ENCODE measurements at regions not wholly inside any gene's neighbourhood (a gene's known extent, or its start where the extent isn't known, plus 50 kb on each side); places are given as distances from the start of the nearest gene placed in this dataset.
"Not testable (repeated sequence)": the region's sequence is repeated elsewhere in the genome, so short reads cannot be mapped to it uniquely, and the experiment has no call there.

- Histone ChIP-seq H3K9ac (ENCODE audit: low read length) (no peak overlapping the region), H3K4me1 (ENCODE audit: low read length) (no peaks in the 10 kb centered on the region), H3F3A (ENCODE audit: insufficient read depth, low read length) (no peaks in the 10 kb centered on the region), H3K4me3 (ENCODE audit: low read length) (no peak overlapping the region), H3K9me3 (replicated peaks; ENCODE audit: insufficient read depth, low read length) (no peaks in the 10 kb centered on the region), H3K9me2 (replicated peaks; ENCODE audit: insufficient read depth, low read length) (no peaks in the 10 kb centered on the region), H3K27me3 (replicated peaks; ENCODE audit: insufficient read depth, low read length) (no peaks in the 10 kb centered on the region), H3K36me3 (replicated peaks; ENCODE audit: insufficient read depth, low read length) (no peaks in the 10 kb centered on the region), H3K4me2 (ENCODE audit: low read depth, low read length) (no peak overlapping the region), H2AFZ (ENCODE audit: low read length) (no peak overlapping the region), H3K79me2 (ENCODE audit: low read length) (no peaks in the 10 kb centered on the region), H3K27ac (ENCODE audit: low read length) (no peak overlapping the region), H4K20me1 (ENCODE audit: insufficient read depth, low read length) (no peaks in the 10 kb centered on the region)
- no peak for TF ChIP-seq EZH2phosphoT487 (IDR thresholded peaks at IDR 0.05; ENCODE audit: low read length)
- TF ChIP-seq EZH2 (optimal IDR thresholded peaks at IDR 0.05; ENCODE audit: low read depth, low read length), result no peak
- TF ChIP-seq CTCF (IDR thresholded peaks at IDR 0.05; ENCODE audit: low read length), result no peak
- DNase-seq, result no peak
Observed at GRCh38 chr3:27031476-27031875, 337.7 kb downstream of the NEK10 start.

- Histone ChIP-seq H3K79me2 (ENCODE audit: low read length) (no peaks in the 10 kb centered on the region), H3K4me1 (ENCODE audit: low read length) (no peaks in the 10 kb centered on the region), H3K9me3 (replicated peaks; ENCODE audit: insufficient read depth, low read length) (no peaks in the 10 kb centered on the region), H3K27me3 (replicated peaks; ENCODE audit: insufficient read depth, low read length) (no peaks in the 10 kb centered on the region), H3F3A (ENCODE audit: insufficient read depth, low read length) (no peaks in the 10 kb centered on the region), H4K20me1 (ENCODE audit: insufficient read depth, low read length) (no peaks in the 10 kb centered on the region), H3K36me3 (replicated peaks; ENCODE audit: insufficient read depth, low read length) (no peaks in the 10 kb centered on the region), H3K9ac (ENCODE audit: low read length) (no peak overlapping the region), H3K9me2 (replicated peaks; ENCODE audit: insufficient read depth, low read length) (no peaks in the 10 kb centered on the region), H3K4me3 (ENCODE audit: low read length) (no peak overlapping the region), H3K4me2 (ENCODE audit: low read depth, low read length) (no peak overlapping the region), H2AFZ (ENCODE audit: low read length) (no peak overlapping the region), H3K27ac (ENCODE audit: low read length) (no peak overlapping the region)
- no peak for DNase-seq
- no peak for TF ChIP-seq CTCF (IDR thresholded peaks at IDR 0.05; ENCODE audit: low read length)
- no peak for TF ChIP-seq EZH2phosphoT487 (IDR thresholded peaks at IDR 0.05; ENCODE audit: low read length)
- no peak for TF ChIP-seq EZH2 (optimal IDR thresholded peaks at IDR 0.05; ENCODE audit: low read depth, low read length)
Observed at GRCh38 chr3:27034255-27034654, 334.9 kb downstream of the NEK10 start.

GRCh38 chr3:27040674-27041073, 328.5 kb downstream of the NEK10 start:
- Histone ChIP-seq H3K27ac (ENCODE audit: low read length) (no peak overlapping the region), H3K79me2 (ENCODE audit: low read length) (no peaks in the 10 kb centered on the region), H4K20me1 (ENCODE audit: insufficient read depth, low read length) (no peaks in the 10 kb centered on the region), H3K9me3 (replicated peaks; ENCODE audit: insufficient read depth, low read length) (no peaks in the 10 kb centered on the region), H3K27me3 (replicated peaks; ENCODE audit: insufficient read depth, low read length) (no peaks in the 10 kb centered on the region), H3K4me2 (ENCODE audit: low read depth, low read length) (no peak overlapping the region), H3K4me1 (ENCODE audit: low read length) (peaks cover 3% of the 10 kb centered on the region; the same call in 1 of the 2 replicates), H3K4me3 (ENCODE audit: low read length) (no peak overlapping the region), H3F3A (ENCODE audit: insufficient read depth, low read length) (no peaks in the 10 kb centered on the region), H2AFZ (ENCODE audit: low read length) (no peak overlapping the region), H3K36me3 (replicated peaks; ENCODE audit: insufficient read depth, low read length) (no peaks in the 10 kb centered on the region), H3K9ac (ENCODE audit: low read length) (no peak overlapping the region), H3K9me2 (replicated peaks; ENCODE audit: insufficient read depth, low read length) (no peaks in the 10 kb centered on the region)
- TF ChIP-seq EZH2phosphoT487 (IDR thresholded peaks at IDR 0.05; ENCODE audit: low read length) (no peak), EZH2 (optimal IDR thresholded peaks at IDR 0.05; ENCODE audit: low read depth, low read length) (no peak), CTCF (IDR thresholded peaks at IDR 0.05; ENCODE audit: low read length) (no peak)
- DNase-seq, result no peak

GRCh38 chr3:27042541-27042940, 326.6 kb downstream of the NEK10 start:
- not testable (repeated sequence) for H3K79me2 ChIP-seq (ENCODE audit: low read length); H4K20me1 ChIP-seq (ENCODE audit: insufficient read depth, low read length); H2AFZ ChIP-seq (ENCODE audit: low read length); H3K9me2 ChIP-seq (replicated peaks; ENCODE audit: insufficient read depth, low read length); H3K27ac ChIP-seq (ENCODE audit: low read length); H3F3A ChIP-seq (ENCODE audit: insufficient read depth, low read length); H3K4me3 ChIP-seq (ENCODE audit: low read length); H3K9ac ChIP-seq (ENCODE audit: low read length); DNase-seq; H3K9me3 ChIP-seq (replicated peaks; ENCODE audit: insufficient read depth, low read length); H3K4me1 ChIP-seq (ENCODE audit: low read length); H3K36me3 ChIP-seq (replicated peaks; ENCODE audit: insufficient read depth, low read length); H3K4me2 ChIP-seq (ENCODE audit: low read depth, low read length); H3K27me3 ChIP-seq (replicated peaks; ENCODE audit: insufficient read depth, low read length)

All from MM.1S (cell line).